ENCODE measurements at regions not wholly inside any gene's neighbourhood (a gene's known extent, or its start where the extent isn't known, plus 50 kb on each side); places are given as distances from the start of the nearest gene placed in this dataset.

DNA sequence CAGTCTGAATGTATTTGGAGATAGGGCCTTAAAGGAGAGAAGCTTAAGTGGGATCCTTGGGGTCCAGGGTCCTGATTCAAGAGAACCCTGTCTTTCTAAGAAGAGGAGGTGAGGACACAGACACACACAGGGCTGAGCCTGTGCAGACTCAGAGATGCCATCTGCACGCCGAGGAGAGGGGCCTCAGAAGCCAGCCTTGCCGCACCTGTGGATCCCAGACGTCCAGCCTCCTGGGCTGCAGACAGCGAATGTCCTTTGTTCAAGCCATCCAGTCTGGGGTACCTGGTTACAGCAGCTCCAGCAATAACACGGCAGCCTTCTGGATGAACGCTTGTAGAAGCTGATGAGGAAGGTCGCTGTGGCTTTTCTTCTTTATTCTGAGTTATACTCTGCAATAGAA lies 1086.1 kb downstream of the BRD1 start:
- Mint-ChIP-seq H3K27ac (no peak overlapping the region), H3K9me3 (peaks cover 70% of the 10 kb centered on the region), H3K4me3 (no peak overlapping the region), H3K27me3 (ENCODE audit: insufficient read depth) (peaks cover 2% of the 10 kb centered on the region; the same call in 1 of the 2 replicates), H3K4me1 (ENCODE audit: low read depth) (no peaks in the 10 kb centered on the region), H3K36me3 (ENCODE audit: low read depth) (peaks cover 18% of the 10 kb centered on the region)
- TF ChIP-seq, protein P1, sequence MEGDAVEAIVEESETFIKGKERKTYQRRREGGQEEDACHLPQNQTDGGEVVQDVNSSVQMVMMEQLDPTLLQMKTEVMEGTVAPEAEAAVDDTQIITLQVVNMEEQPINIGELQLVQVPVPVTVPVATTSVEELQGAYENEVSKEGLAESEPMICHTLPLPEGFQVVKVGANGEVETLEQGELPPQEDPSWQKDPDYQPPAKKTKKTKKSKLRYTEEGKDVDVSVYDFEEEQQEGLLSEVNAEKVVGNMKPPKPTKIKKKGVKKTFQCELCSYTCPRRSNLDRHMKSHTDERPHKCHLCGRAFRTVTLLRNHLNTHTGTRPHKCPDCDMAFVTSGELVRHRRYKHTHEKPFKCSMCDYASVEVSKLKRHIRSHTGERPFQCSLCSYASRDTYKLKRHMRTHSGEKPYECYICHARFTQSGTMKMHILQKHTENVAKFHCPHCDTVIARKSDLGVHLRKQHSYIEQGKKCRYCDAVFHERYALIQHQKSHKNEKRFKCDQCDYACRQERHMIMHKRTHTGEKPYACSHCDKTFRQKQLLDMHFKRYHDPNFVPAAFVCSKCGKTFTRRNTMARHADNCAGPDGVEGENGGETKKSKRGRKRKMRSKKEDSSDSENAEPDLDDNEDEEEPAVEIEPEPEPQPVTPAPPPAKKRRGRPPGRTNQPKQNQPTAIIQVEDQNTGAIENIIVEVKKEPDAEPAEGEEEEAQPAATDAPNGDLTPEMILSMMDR (IDR thresholded peaks at IDR 0.05), result no peak
- DNase-seq, result no peak

DNA sequence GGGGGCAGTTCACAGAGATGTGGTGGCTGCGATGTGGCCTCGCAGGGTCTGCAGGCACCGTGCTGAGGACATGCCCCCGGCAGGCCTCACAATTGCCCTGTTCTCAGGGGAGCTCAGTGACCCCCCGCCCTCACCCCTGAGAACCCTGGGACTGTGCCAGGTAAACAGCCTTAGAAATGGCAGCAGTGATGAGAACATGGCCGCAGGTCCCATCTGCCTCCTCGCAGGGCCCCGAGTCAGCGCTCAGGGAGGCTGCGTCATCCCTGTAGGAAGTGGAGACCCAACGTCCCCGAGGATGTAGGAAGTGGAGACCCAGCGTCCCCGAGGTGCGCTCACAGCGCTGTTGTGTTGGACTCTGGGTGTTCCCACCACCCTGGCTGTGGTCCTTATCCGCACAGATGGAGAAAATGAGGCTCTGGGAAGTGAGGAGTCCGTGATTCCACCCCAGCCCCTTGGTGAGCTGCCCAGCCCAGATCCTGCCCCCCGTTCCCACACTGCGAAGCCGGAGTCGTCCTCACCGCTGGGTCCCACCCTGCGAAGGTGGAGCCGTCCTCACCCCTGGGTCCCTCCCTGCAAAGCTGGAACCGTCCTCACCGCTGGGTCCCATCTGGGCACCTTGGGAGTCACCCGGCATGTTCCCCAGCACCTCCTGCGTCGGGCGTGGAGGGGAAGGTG lies 1086.8 kb downstream of the BRD1 start:
- no peak overlapping the region for H3K4me3 Mint-ChIP-seq
- H3K9me3 Mint-ChIP-seq, result peaks cover 68% of the 10 kb centered on the region
- no peak overlapping the region for H3K27ac Mint-ChIP-seq
- peaks cover 2% of the 10 kb centered on the region; the same call in 1 of the 2 replicates for H3K27me3 Mint-ChIP-seq (ENCODE audit: insufficient read depth)
- H3K4me1 Mint-ChIP-seq (ENCODE audit: low read depth), result no peaks in the 10 kb centered on the region
- H3K36me3 Mint-ChIP-seq (ENCODE audit: low read depth), result peaks cover 14% of the 10 kb centered on the region
- DNase-seq, result no peak
- TF ChIP-seq, protein P1 (IDR thresholded peaks at IDR 0.05), result no peak

DNA sequence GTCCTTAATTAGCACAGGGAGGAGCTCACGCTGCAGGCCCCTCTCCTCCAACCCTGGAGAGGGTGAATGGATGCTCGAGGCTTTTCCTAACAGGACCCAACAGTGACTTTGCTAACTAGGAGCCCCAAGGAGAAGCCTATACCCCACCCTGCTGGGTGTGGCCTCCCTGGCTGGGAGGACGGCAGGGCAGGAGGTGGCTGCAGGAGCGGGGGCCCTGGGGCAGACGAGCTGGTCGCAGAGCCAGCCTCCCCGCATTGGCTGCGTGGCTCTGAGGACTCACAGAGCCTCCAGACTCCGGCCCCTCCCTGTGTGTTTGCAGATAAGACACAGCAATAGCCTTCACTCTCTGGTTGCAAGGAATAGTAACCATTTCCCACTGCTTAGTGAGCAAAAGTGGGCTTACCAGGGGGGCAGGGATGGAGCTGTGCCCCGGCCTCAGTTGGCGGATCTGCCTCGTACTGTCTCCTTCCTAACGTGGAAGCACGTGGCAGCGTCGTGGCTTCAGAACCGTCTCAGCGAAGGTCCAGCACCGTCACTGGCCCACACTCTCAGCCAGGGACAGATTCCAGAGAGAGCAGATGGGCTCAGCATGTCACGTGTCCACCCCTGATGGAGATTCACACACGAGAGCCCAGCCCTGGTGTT lies 1087.5 kb downstream of the BRD1 start:
- Mint-ChIP-seq H3K36me3 (ENCODE audit: low read depth) (peaks cover 14% of the 10 kb centered on the region), H3K4me3 (no peak overlapping the region), H3K27ac (no peak overlapping the region), H3K27me3 (ENCODE audit: insufficient read depth) (peaks cover 2% of the 10 kb centered on the region; the same call in 1 of the 2 replicates), H3K4me1 (ENCODE audit: low read depth) (no peaks in the 10 kb centered on the region), H3K9me3 (peaks cover 68% of the 10 kb centered on the region)
- TF ChIP-seq, protein P1 (IDR thresholded peaks at IDR 0.05), result no peak
- no peak for DNase-seq

DNA sequence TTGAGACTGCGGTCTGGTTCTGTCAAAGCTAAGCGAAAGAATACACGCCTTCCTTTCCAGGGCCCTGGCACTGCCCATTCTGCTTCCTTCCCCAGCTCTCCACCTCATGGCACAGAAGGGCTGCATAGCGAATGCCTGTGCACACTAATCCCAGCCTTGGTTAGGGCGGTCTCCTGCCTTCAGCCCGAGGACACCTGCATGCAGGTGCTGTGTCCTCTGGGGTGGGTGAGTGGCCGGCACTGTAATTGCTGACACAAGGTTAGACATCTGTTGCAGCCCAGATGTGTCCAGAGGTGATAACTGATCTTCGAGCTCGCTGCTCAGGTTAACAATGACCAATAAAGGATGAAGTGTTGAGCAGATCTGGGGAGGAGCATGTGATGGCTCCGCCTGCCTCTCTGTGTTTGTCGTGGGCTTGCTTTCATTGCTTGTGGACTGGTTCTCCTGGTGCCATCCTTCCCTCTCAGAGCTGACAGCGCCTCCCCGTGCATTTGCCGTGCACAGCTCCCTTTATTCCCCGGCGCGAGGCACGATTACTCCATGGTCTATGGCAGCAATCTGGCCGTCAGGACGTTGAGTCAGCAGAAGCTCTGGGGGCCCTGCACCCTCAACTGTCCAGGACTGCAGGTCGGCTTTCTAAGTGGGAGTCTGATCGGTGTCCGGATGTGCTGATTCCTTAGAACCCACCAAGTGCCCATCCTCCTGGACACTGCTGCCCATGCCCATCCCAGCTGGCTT lies 1088.2 kb downstream of the BRD1 start:
- Mint-ChIP-seq H3K4me1 (ENCODE audit: low read depth) (no peaks in the 10 kb centered on the region), H3K4me3 (no peak overlapping the region), H3K27ac (no peak overlapping the region), H3K27me3 (ENCODE audit: insufficient read depth) (peaks cover 2% of the 10 kb centered on the region; the same call in 1 of the 2 replicates), H3K36me3 (ENCODE audit: low read depth) (peaks cover 14% of the 10 kb centered on the region), H3K9me3 (peaks cover 70% of the 10 kb centered on the region)
- TF ChIP-seq, protein P1 (IDR thresholded peaks at IDR 0.05), result no peak
- DNase-seq, result no peak

DNA sequence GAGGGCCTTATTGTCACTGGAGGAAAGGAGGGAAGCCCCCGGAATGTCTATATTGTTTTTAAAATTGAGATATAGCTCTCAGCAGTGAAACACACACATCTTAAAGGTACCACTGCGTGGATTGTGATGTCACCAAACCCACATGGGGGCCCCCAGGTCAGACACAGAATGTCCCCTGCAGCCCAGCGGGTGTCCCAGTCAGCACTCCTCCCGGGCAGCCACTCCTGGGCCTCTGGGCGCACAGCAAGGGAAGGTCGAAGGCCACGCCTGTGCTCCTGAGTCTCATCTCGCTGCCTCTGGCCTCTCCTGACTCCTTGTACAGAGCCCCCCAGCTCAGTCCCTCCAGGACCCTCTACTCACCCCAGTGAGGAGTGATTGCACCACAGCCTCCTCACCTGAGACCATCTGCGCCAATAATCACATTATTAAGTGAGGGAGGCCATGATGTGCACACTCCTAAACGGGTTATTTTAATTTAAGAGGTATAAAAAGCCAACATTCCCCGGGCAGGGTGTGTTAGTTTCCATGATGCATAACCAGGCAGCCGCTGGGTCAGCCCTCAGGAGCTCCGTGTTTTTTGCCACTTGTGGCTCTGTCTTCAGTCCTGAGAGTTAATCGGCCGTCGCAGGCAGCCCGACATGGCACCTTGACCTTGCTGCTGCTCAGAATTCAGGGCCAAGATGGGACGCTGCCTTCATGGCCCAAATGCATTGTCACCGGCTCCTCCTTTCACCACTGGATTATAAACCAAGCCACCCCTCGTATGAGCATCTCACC lies 1089.3 kb downstream of the BRD1 start:
- no peak overlapping the region for H3K4me3 Mint-ChIP-seq

More for the DNA sequence above, 1089.3 kb downstream of the BRD1 start:
- TF ChIP-seq, protein P1 (IDR thresholded peaks at IDR 0.05), result no peak
- H3K27me3 Mint-ChIP-seq (ENCODE audit: insufficient read depth), result no peaks in the 10 kb centered on the region; the same call in 1 of the 2 replicates
- no peak overlapping the region for H3K27ac Mint-ChIP-seq
- peaks cover 69% of the 10 kb centered on the region for H3K9me3 Mint-ChIP-seq
- H3K36me3 Mint-ChIP-seq (ENCODE audit: low read depth), result peaks cover 8% of the 10 kb centered on the region
- H3K4me1 Mint-ChIP-seq (ENCODE audit: low read depth), result no peaks in the 10 kb centered on the region
- DNase-seq, result no peak
